HL-60 (cell line): ENCODE measurements at regions not wholly inside any gene's neighbourhood (a gene's known extent, or its start where the extent isn't known, plus 50 kb on each side); places are given as distances from the start of the nearest gene placed in this dataset.

Experiments
- DNase-seq, 2 experiments: peaks; one replicate each; pipeline ENCODE4 v3.0.0-alpha.2; 2010 to 2020; ENCODE audit warnings: low read depth in 1 of 2, low spot score in 1 of 2
- H3K27ac ChIP-seq: fragments of 250-450 bp; sonication (Bioruptor Pico); replicated peaks from 2 replicates; pipeline ENCODE4 v1.5.1; 2020; ENCODE audit warnings: mild to moderate bottlenecking, moderate library complexity
- H3K27me3 ChIP-seq: fragments of 250-450 bp; sonication (Bioruptor Pico); 2 replicates; pipeline ENCODE4 v1.5.1; 2021; ENCODE audit warnings: mild to moderate bottlenecking, moderate library complexity; ENCODE audit not compliant: insufficient read depth, poor library complexity, severe bottlenecking
- H3K4me3 ChIP-seq: replicated peaks from 2 replicates; pipeline ENCODE4 v1.5.1; 2011; ENCODE audit warnings: mild to moderate bottlenecking, control low read depth, low read length; ENCODE audit not compliant: insufficient read depth
- GABPA ChIP-seq: IDR thresholded peaks from 2 replicates; pipeline ENCODE4 v1.6.1; 2012; ENCODE audit warnings: low read depth
- POLR2AphosphoS5 ChIP-seq: IDR thresholded peaks from 2 replicates; pipeline ENCODE4 v1.6.1; 2012; ENCODE audit warnings: low read depth
- REST ChIP-seq: IDR thresholded peaks from 2 replicates; pipeline ENCODE4 v1.6.1; 2012; ENCODE audit warnings: low read depth; ENCODE audit not compliant: insufficient replicate concordance
- SPI1 ChIP-seq: IDR thresholded peaks from 2 replicates; pipeline ENCODE4 v1.6.1; 2012; ENCODE audit warnings: low read depth, mild to moderate bottlenecking, borderline replicate concordance
- TF ChIP-seq, protein P1 (sequence below): IDR thresholded peaks from one replicate; pipeline ENCODE4 v1.5.1; 2011; ENCODE audit warnings: low read length, control low read depth, inconsistent platforms; ENCODE audit not compliant: insufficient read depth

DNA sequence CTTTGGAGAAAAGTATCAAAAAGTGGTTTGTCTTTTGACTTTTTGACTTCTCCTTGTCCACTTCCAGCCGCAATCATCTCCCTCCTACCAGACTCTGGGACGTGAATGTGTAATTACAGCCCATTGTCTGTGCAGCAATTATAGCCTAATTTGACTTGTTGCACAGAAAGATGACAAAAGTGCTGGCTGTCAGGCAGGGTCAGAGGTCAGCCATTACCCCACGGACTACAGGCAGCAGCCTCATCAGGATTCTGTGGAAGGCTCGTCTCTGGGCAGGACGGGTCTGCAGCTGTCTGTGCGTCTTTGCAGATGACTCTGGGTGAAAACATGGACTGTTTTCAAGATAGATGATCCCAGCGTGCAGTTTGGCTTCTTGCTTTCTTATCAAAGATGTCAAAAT is 102.2 kb upstream of the EDNRB start:
- no peak overlapping the region for H3K27ac ChIP-seq
- no peak for TF ChIP-seq SPI1
- TF ChIP-seq POLR2AphosphoS5 = no peak
- TF ChIP-seq REST = no peak
- TF ChIP-seq, protein P1, sequence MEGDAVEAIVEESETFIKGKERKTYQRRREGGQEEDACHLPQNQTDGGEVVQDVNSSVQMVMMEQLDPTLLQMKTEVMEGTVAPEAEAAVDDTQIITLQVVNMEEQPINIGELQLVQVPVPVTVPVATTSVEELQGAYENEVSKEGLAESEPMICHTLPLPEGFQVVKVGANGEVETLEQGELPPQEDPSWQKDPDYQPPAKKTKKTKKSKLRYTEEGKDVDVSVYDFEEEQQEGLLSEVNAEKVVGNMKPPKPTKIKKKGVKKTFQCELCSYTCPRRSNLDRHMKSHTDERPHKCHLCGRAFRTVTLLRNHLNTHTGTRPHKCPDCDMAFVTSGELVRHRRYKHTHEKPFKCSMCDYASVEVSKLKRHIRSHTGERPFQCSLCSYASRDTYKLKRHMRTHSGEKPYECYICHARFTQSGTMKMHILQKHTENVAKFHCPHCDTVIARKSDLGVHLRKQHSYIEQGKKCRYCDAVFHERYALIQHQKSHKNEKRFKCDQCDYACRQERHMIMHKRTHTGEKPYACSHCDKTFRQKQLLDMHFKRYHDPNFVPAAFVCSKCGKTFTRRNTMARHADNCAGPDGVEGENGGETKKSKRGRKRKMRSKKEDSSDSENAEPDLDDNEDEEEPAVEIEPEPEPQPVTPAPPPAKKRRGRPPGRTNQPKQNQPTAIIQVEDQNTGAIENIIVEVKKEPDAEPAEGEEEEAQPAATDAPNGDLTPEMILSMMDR = no peak
- TF ChIP-seq GABPA = no peak
- no peaks in the 10 kb centered on the region for H3K27me3 ChIP-seq
- no peak for DNase-seq
- H3K4me3 ChIP-seq = no peak overlapping the region

GRCh38 chr13:78015782-78016181 is 97.2 kb upstream of the EDNRB start:
- TF ChIP-seq POLR2AphosphoS5 (no peak), SPI1 (no peak), GABPA (no peak), REST (no peak)
- TF ChIP-seq, protein P1 = no peak
- H3K27ac ChIP-seq = no peak overlapping the region
- DNase-seq = peak in 1 of 2 experiments; percentile 41

GRCh38 chr13:78012046-78012445 is 93.4 kb upstream of the EDNRB start:
- no peak for TF ChIP-seq REST
- TF ChIP-seq, protein P1 = no peak
- TF ChIP-seq POLR2AphosphoS5 = no peak
- no peak for TF ChIP-seq GABPA
- TF ChIP-seq SPI1 = no peak
- no peak for DNase-seq
- no peaks in the 10 kb centered on the region for H3K27me3 ChIP-seq

More at GRCh38 chr13:78015782-78016181, 97.2 kb upstream of the EDNRB start:
- H3K4me3 ChIP-seq = no peak overlapping the region
- no peaks in the 10 kb centered on the region for H3K27me3 ChIP-seq

More at GRCh38 chr13:78012046-78012445, 93.4 kb upstream of the EDNRB start:
- Histone ChIP-seq H3K27ac (no peak overlapping the region), H3K4me3 (no peak overlapping the region)
